ENCODE measurements at regions not wholly inside any gene's neighbourhood (a gene's known extent, or its start where the extent isn't known, plus 50 kb on each side); places are given as distances from the start of the nearest gene placed in this dataset.
"Not testable (repeated sequence)": the region's sequence is repeated elsewhere in the genome, so short reads cannot be mapped to it uniquely, and the experiment has no call there.

DNA sequence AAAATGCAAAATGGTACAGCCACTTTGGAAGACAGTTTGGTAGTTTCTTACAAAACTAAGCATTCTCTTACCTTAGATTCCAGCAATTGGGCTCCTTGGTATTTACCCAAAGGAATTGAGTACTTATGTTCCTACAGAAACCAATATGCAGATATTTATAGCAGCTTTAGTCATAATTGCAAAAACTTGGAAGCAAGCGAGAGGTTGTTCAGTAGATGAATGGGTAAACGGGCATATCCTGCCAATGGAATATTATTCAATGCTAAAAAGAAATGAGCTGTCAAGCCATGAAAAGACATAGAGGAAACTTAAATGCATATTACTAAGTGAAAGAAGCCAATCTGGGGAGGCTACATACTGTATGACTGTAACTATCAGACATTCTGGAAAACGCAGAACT, 926.7 kb downstream of the TYW1 start:
- no peak for DNase-seq

DNA sequence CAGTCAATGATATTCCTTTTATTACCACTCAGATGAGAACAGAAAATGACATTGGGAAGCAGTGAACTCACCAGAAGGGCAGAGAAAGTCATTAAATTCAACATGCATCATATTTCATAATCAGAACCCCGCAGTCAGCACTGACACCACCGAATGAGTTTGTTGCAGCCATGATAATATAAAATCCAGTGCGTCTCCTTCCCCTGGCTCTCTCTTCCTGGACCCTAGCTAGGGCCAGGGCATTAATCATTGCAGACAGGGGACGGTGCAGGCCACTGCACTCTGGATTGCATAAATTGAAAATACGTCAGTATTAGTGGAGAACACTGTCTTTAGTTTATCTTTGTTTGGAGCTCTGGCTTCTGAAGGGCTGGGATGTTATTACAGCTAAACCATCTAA, 931.5 kb downstream of the TYW1 start:
- no peak for DNase-seq

DNA sequence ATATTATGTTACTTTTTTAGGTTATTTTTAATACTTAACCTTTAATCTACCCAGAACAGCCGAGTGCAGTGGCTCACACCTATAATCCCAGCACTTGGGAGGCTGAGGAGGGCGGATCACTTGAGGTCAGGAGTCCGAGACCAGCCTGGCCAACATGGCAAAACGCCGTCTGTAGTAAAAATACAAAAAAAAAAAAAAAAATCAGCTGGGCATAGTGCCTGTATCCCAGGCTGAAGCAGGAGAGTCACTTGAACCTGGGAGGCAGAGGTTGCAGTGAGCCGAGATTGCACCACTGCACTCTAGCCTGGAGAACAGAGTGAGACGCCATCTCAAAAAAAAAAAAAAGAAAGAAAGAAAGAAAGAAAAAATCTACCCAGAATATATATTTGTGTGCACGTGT, 939.8 kb downstream of the TYW1 start:
- DNase-seq, result not testable (repeated sequence)

DNA sequence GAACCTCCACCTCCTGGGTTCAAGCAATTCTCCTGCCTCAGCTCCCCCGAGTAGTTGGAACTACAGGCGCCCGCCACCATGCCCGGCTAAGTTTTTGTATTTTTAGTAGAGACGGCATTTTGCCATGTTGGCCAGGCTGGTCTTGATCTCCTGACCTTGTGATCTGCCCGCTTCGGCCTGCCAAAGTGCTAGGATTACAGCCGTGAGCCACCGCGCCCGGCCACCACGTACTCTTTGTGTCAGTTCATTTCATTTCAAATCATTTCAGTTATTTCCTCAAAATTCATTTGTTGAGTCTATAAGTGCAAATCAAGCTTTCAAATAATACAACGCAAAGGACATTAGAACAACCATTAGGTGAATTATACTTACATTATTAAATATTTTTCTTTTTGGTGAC, 943.8 kb downstream of the TYW1 start:
- DNase-seq, result no peak

DNA sequence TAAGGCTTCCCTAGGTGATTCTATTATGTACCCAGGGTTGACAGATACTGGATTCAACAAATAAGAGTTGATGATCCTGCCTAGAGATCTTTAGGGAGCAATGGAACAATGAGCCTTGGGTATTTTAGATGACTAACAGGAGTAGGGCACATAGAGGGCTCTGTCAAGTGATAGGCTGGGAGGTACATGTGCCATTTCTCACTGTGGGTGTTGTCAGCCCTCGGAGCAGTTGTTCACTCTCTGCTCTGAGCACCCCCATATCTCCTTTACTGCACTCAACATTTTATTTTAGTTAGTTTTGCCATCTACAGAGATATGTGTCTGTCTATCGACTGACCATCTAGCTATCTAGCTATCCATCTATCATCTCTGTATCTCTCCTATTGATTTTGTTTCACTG, 950.6 kb downstream of the TYW1 start:
- no peak for DNase-seq

DNA sequence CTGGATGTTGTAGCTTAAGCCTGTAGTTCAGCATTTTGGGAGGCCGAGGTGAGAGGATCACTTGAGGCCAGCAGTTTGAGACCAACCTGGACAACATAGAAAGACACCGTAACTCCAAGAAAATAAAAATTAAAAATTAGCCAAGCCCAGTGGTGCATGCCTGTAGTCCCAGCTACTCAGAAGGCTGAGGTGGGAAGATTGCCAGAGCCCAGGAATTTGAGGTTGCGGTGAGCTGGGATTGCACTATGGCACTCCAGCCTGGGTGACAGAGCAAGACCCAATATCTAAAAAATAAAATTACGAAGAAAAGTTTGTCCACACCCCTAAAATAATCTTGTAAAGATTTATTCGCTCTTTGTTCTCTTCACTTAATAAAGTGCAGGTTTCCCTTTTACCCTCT, 951.0 kb downstream of the TYW1 start:
- no peak for DNase-seq

DNA sequence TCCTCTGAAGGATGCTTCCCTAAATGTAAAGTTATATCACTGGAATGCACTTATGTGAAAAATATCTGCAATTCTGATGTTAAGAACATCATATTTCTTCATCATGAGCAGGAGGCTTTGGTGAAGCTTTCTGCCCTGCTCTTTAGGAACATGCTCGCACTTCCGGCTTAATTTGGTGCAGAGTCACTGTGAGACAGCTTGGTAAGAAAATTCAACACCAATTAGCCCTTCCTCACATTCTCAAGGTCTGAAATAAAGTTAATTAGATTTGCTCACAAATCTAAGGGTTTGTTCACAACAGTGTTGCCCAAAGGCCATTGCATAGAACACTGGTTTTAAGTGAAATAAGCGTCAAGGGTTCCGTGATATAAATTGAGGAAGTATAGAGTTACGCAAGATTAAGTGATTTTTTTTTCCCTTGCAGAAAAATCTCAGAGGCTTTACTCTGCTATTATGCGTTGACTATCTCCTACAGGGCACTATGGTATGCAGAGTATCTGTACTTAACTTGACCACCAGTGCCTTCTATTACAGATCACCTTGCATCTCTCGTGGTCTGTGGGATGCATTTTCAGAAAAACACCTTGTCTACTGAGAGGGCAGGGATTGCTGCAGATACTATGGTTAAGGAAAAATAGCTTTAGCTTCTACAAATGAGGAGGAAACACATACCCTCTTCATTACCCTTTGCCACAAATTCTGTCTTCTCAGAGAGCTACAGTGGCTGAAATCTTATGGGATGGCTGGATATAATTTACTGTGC, 953.9 kb downstream of the TYW1 start:
- no peak for DNase-seq

DNA sequence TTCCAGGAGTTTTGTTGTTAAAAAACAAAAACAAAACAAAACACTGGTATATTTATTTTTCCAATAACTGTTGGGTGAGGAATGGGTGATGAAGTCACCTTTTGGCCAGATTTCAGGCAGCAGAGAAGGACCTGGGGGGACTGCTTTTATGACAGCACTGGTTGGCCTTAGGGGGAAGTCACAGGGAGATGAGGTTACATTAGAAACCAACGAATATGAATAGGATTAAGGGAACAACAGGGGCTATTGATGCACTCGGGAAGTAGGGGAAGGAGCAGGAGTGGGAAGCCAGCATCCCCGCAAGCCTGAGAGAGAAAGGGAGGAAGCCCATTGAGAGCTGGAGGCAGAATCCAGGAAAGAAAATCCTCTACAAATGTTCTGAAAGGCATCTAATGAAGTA, 958.4 kb downstream of the TYW1 start:
- no peak for DNase-seq

DNA sequence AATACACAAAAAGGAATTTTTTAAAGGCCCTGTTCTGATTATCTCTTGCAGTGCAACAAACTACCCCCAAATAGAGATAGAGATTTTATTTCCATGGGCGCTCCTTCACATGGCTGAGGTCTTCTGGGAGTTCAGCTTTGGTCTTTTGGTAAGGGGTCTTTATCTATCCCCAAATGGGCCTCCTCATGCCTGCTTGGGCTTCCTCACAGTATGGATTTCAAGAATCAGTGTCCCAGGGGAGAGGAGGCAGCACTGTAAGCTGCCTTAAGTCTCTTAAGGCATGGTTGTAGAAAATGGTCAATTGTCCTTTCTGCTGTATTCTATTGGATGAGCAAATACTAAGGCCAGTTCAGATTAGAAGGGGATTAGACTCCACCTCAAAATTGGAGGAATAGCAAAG, 966.2 kb downstream of the TYW1 start:
- DNase-seq, result no peak

DNA sequence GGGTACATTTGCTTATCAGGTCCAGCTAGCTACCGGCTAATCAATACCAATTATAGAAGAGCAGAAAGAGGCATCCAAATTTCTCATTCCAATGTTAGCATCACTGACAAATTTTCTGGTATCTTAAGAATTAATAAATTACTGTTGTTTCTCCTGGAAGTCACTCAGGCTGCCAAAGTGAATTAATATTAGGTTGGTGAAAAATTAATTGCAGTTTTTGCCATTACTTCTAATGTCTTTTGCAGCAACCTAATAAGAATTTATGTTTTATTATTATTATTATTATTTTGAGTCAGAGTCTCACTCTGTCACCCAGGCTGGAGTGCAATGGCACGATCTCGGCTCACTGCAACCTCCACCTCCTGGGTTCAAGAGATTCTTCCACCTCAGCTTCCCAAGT, 979.9 kb downstream of the TYW1 start:
- no peak for DNase-seq

DNA sequence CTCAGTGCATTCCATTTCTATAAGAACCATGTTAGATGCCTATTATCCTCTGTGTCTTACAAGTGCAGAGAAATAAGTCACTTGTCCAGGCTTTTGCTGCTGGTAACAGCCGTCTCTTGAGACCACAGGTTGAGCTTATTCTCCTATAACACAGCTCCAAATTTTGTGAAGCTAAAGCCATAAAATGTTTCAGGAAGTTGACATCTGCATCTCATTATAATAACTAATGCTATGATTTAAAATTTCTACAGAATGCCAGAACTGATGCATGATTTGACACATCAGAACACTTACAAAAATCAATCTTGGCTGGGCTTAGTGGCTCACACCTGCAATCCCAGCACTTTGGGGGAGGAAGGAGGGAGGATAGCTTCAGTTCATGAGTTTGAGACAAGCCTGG, 986.9 kb downstream of the TYW1 start:
- DNase-seq, result no peak

DNA sequence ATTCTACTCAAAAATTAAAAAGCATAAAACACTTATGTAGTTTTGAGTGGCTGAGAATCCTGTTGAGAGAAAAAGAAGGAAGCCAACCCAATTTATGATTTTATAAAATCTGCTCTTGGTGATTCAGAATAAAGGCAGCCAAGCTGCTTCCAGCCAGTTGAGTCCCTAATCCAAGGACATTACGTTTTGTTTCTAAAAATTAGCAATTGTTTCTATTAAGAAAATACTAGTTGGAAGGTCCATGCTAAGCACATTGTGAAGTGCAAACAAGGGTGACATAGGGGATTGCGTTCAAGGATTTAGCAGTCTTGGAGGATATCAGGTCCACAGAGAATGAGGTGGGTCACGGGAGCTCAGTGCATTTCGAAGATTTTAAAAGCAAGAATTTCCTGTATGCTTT, 987.7 kb downstream of the TYW1 start:
- no peak for DNase-seq

DNA sequence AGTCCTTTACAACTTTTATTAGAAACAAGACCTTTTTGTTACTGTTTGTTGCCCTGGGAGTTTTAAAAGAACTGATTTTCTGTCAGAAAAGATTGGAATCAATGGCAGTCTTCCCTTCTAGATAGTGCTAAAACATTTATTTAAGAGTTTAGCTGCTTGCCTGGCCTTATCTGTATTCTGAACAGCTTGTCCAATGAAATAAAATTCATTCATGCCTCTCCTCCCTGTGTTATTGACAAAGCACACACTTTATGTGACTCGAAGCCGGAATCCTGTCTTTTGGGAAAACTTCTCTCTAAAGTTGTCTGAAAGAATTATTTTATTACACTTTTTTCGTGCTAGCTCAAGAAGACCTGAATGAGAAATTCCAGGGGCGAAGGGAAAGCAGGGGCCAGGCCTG, 992.5 kb downstream of the TYW1 start:
- no peak for DNase-seq

DNA sequence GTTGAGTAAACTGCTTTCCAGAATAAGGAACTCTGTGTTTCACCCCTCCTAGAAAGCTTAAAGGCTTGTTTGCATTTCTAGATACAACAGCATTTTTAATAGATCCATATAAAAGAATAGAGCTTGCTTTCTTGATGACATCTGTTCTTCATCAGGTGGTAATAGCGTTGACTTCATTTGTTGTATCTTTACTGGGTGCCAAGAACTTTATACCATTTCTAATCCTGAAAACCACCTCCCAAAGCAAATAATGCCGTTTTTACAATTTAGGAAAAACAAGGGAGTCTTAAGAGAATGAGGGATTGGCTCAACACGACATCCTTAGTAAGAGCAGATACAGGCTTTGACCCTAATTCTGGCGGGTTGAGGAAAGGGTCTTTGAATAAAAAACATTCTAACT, 993.4 kb downstream of the TYW1 start:
- DNase-seq, result no peak

DNA sequence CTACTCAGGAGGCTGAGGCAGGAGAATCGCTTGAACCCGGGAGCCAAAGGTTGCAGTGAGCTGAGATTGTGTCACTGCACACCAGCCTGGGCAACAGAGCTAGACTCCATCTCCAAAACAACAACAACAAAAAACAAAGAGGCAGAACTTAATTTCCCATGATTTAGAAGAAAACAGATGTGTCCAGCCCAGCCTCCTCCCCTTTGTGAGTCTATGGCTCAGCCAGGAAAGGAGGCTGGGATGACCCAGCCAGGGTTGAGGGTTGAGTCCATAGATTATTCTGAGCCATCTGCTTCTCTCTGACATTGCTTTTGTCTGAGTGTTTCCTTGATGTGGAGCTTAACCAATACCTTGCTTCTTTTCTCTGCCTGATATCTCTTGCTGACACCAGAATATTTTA, 994.1 kb downstream of the TYW1 start:
- DNase-seq, result no peak

DNA sequence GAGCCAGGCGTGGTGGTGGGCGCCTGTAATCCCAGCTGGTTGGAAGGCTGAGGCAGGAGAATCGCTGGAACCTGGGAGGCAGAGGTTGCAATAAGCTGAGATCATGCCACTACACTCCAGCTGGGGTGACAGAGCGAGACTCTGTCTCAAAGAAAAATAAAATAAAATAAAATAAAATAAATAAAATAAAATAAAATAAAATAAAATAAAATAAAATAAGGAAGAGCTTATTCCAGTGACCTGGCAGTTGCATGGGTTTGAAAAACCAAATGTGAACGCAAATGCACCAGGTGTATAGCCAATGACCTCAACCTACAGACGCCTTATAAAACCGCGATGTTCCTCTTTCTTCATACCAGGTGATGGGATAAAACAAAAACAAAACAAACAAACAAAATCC, 995.7 kb downstream of the TYW1 start:
- DNase-seq, result no peak

DNA sequence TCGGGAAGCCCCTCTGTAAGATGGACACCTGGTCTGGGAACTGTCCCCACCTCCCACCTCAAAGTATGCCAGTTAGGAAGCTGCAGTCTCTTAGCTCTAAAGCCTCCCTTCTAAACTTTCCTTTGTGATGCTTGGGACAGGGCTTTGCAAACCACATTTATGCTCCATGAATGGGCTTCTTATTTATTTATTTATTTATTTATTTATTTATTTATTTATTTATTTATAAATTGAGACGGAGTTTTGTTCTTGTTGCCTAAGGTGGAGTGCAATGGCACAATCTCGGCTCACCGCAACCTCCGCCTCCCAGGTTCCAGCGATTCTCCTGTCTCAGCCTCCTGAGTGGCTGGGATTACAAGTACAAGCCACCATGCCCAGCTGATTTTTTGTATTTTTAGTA, 1009.4 kb downstream of the TYW1 start:
- DNase-seq, result no peak

DNA sequence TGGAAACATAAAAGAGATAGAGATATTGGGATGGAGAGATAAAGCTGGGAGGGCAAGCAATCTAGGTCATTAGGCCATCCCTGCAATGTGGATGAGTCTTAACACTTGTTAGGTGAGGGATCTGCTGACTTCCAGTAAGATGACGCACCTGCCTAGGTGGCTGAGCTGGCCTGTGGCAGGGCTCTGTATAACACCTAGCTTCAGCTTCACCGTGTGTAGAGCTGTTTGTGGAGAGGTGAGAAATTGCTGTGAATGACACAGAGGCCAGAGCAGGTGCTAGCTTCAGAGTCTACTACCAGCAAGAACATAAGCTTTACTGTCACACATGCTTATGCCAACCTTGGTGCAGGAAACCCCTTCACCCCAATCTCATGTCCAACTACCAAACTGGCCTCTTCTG, 1010.0 kb downstream of the TYW1 start:
- DNase-seq, result no peak

DNA sequence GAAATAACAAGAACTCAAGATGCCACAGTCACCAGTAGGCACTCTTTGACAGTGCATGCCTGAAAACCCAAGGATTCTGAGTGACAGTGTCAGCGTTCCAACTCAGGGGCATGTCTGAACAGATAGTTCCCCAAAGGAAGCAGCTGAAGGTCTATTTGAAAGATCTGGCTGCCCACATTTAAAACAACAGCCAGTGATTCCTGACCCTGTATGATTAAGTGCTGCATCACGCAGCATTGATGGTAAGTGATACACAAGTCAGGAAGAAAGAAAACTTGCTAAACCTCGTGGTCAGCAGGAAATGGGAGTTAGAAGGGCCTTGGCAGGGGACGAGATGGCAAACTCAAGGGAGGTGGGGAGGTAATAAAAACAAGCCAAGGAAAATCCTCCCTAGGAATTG, 1013.1 kb downstream of the TYW1 start:
- no peak for DNase-seq

DNA sequence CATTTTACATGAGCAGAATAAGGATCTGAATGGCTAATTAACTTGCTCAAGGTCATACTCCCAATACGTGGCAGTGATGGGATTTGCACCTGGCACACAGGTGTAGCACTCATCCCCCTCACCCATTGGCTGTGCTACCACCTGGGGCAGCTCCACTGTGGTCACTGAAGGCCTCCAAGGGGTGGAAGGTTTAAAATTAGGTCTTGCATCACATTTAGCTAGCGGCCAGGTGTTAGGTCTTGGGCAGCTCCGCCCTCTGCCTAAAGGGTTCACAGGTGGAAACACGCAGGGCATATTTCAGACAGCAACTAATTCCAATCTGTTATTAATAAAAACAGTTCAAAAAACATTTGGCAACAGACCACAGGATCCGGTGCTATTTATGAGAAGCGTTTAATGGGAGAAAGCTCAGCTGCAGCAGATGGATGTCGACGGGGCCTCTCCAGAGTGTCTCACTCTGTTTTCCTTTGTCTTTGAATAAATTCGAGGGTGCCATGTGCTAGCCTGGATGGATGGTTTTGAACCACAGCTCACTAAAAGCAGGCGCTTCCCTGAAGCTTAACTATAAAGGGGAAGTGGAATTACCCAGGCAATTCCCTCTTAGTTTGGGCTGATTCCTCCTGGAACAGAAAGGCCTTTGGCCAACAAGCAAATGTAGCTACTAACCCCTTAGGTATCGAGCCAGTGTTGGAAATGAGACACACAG, 1017.6 kb downstream of the TYW1 start:
- DNase-seq, result peak; percentile 26

DNA sequence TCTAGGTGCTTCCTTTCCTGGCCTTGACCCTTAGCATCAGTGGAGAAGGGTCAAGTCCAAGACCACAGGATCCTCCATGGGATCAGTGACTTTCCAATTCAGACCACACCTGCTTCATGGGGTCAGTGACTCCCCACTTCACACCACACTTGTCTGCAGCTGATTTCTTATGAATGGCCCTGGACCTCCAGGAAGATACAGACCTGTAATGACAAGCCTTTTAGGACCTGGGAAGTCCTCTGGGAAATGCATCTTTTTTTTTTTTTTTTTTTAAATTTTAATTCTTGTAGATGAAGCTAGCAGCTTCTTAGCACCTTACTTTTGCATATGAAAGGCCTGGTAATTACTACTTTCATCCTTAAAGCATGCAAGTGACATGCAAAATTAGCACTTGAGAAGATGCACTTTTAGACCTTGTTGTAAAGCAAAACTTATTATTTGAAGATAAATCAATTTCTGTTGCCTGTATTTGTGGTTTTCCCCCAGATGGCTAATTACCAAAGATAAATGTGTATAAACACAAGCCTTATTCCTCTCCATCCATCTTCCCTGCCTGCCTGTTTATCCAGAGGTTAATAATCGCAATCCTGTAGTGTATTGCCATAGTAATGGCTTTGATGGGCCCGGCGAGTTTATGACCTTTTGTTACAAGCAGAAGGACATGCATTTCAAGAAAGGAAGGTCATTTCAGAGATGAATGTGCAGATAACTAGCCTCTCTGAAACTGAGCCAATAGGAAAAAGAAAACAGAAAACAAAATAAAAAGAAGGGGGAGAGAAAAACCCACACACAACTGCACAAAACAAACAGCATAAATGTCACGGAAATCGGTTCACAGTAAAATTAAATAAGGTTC, 1018.7 kb downstream of the TYW1 start:
- no peak for DNase-seq

DNA sequence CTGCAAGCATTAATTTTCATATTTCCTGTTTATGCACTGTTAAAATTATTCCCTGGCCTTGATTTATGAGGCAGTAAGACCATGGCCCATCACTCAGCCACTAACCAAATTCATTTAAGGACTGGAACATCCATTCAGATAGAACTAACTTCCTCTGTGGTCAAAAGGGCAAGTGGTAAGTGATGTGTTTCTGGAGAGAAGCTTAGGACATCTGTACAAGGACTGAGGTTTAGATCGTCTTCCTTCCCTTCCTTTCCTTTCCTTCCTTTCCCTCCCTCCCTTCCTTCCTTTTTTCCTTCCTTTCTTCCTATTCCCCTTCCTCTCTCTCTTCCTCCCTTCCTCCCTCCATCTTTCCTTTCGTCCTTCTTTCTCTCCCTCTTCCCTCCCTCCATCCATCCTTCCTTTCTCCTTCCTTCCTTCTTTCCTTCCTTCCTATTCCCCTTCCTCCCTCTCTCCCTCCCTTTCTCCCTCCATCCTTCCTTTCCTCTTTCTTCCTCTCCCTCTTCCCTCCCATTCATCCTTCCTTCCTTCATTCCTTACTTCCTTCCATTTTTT, 1019.4 kb downstream of the TYW1 start:
- no peak for DNase-seq

DNA sequence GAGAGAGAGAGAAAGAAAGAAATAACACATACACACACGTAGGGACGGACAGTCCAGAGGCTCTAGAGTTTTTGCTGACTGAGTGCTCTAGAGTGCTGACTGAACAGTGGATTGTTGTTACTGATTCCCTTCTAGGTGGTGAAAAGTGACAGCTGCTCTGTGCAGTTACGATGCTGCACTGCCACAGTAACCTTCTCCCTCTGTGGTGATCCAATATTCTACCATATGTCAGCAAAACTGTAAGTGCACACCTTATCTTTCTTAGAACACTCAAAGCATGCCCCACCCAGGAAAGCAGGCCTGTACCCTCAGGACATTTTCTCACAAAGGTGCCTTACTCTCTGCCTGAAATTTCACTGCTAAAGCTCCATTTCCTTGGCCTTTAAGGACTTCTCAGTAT, 1023.5 kb downstream of the TYW1 start:
- peak; percentile 17 for DNase-seq

DNA sequence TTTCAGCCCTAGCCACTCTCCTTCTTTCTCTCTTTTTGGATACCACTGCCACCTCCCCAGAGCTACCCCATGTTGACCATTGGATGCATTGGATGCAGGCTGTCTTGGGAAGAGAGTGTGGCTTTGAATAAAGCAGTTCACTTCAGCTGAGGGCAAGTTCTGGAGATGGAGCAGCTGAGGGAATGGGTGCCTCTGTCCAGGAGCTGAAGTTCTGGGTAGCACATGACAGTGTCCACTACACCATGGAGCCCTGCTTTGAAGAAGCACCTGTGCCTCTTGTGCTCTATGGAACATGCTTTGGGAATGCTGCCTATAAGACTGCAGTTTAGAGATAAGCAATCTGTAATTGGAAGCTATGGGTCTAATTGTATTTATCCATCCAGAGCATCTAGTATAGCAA, 1028.7 kb downstream of the TYW1 start:
- no peak for DNase-seq

Data from DMS 273 treated with DMSO at 0.1 percent for 48 hours (cell line).